WERI-Rb-1 (cell line): ENCODE measurements at regions not wholly inside any gene's neighbourhood (a gene's known extent, or its start where the extent isn't known, plus 50 kb on each side); places are given as distances from the start of the nearest gene placed in this dataset.

Experiments
- DNase-seq: peaks from one replicate; pipeline ENCODE4 v3.0.0-alpha.2; 2020
- H3K27ac ChIP-seq: fragments of 250-450 bp; sonication (Bioruptor Pico); 2 replicates; pipeline ENCODE4 v1.5.1; 2020; ENCODE audit warnings: mild to moderate bottlenecking, moderate library complexity
- H3K27me3 ChIP-seq: fragments of 250-450 bp; sonication (Bioruptor Pico); 2 replicates; pipeline ENCODE4 v1.5.1; 2021; ENCODE audit warnings: mild to moderate bottlenecking, low read depth, moderate library complexity; ENCODE audit not compliant: insufficient read depth, severe bottlenecking
- H3K36me3 ChIP-seq: fragments of 250-450 bp; sonication (Bioruptor Pico); 2 replicates; pipeline ENCODE4 v1.5.1; 2020; ENCODE audit warnings: mild to moderate bottlenecking, moderate library complexity
- H3K4me3 ChIP-seq: 2 replicates; pipeline ENCODE4 v1.5.1; 2011; ENCODE audit warnings: low read depth, mild to moderate bottlenecking, control low read depth, low read length
- H3K9me3 ChIP-seq: fragments of 250-450 bp; sonication (Bioruptor Pico); 2 replicates; pipeline ENCODE4 v1.5.1; 2021; ENCODE audit warnings: mild to moderate bottlenecking, moderate library complexity; ENCODE audit not compliant: severe bottlenecking
- TF ChIP-seq, protein P1 (sequence below): IDR thresholded peaks from 2 replicates; pipeline ENCODE4 v1.5.1; 2011; ENCODE audit warnings: low read depth, mild to moderate bottlenecking, control low read depth, inconsistent platforms, low read length

DNA sequence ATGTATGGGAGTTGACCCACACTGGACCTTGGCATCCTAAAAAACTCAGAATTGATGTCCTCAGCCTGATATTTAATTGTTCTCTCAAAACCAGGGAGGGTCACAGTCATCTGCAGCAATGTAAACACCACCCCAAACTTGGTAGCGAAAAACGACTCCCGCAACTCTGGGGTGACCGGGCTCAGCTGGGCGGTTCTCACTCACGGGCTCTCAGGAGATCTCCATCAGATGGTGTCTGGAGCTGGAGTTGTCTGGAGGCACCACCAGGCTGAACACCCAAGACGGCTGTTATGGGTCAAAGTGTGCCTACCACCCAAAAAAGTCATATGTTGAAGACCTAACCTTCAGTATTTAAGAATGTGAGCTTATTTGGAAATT, 50.9 kb upstream of the NXT1 start:
- DNase-seq = no peak
- no peak overlapping the region for H3K27ac ChIP-seq
- H3K27me3 ChIP-seq = peaks cover 95% of the 10 kb centered on the region
- no peak overlapping the region for H3K4me3 ChIP-seq
- no peaks in the 10 kb centered on the region for H3K9me3 ChIP-seq
- H3K36me3 ChIP-seq = no peaks in the 10 kb centered on the region
- TF ChIP-seq, protein P1, sequence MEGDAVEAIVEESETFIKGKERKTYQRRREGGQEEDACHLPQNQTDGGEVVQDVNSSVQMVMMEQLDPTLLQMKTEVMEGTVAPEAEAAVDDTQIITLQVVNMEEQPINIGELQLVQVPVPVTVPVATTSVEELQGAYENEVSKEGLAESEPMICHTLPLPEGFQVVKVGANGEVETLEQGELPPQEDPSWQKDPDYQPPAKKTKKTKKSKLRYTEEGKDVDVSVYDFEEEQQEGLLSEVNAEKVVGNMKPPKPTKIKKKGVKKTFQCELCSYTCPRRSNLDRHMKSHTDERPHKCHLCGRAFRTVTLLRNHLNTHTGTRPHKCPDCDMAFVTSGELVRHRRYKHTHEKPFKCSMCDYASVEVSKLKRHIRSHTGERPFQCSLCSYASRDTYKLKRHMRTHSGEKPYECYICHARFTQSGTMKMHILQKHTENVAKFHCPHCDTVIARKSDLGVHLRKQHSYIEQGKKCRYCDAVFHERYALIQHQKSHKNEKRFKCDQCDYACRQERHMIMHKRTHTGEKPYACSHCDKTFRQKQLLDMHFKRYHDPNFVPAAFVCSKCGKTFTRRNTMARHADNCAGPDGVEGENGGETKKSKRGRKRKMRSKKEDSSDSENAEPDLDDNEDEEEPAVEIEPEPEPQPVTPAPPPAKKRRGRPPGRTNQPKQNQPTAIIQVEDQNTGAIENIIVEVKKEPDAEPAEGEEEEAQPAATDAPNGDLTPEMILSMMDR = no peak

- TF ChIP-seq, protein P1 = no peak
- Histone ChIP-seq H3K27ac (no peak overlapping the region), H3K36me3 (no peaks in the 10 kb centered on the region), H3K4me3 (no peak overlapping the region), H3K27me3 (peaks cover 95% of the 10 kb centered on the region), H3K9me3 (no peaks in the 10 kb centered on the region)
- no peak for DNase-seq
Observed at GRCh38 chr20:23298926-23299672, 51.5 kb upstream of the NXT1 start.

DNA sequence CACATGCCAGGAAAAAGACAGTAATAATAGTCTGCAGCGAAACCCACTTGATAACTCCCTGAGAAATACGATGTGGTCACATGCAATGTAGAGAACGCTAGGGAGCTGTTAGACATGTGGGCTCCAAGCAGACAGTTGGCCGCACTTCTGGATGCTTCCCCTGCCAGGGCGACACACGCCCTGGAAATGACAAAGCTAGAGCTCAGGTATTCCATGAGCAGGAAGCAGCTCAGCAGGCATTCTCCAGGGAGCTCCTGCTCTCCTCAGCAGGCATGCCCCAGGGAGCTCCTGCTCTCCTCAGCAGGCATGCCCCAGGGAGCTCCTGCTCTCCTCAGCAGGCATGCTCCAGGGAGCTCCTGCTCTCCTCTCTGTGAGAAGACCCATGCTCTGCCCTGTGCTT, 52.4 kb upstream of the NXT1 start:
- H3K36me3 ChIP-seq = no peaks in the 10 kb centered on the region
- no peak for DNase-seq
- no peak overlapping the region for H3K27ac ChIP-seq
- peaks cover 95% of the 10 kb centered on the region for H3K27me3 ChIP-seq
- TF ChIP-seq, protein P1 = no peak
- H3K4me3 ChIP-seq = no peak overlapping the region
- H3K9me3 ChIP-seq = no peaks in the 10 kb centered on the region

DNA sequence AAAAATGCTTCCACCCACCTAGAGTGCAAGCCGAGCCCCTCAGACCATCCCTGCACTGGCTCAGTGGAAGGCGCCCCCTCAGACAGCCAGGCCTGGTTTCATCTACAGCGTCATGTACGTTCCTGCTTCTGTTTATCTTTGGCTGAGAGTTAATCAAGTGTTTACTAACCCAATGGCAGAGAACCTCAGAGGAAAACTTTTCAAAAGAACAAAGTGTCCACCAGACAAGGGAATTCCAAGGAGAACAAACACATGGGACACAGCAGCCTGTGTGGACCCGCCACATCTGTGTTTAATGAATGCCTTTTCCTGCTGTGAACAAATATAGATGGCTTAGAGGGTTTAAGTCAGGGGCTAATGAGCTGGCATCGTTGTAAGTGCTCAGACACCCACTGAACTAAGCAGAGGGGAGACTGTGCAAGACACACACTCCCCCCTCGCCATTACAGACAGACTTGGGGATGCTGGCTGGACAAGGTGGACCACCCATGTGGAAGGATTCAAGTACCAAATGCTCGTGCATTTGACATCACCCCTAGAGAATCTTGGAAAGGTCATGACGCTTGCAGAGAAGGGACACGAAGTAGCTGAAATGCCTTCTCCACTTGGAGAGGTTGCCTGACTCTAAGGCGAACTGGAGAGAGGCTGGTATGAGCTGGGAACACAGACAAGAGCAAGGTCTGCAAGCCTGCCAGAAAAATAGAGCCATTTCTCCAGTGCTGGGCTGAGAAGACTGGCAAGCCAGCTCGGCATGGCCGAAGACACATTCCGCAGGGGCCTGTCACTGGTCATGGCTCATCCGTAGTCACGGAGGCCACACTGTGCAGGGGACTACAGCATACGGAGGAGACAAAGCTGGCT, 53.5 kb upstream of the NXT1 start:
- TF ChIP-seq, protein P1 = no peak

GRCh38 chr20:23295934-23296333, 54.7 kb upstream of the NXT1 start:
- TF ChIP-seq, protein P1 = no peak
- H3K4me3 ChIP-seq = no peak overlapping the region
- DNase-seq = no peak
- no peaks in the 10 kb centered on the region for H3K9me3 ChIP-seq
- peaks cover 97% of the 10 kb centered on the region for H3K27me3 ChIP-seq
- H3K27ac ChIP-seq = no peak overlapping the region
- H3K36me3 ChIP-seq = no peaks in the 10 kb centered on the region

More for the DNA sequence above, 53.5 kb upstream of the NXT1 start:
- Histone ChIP-seq H3K27me3 (peaks cover 97% of the 10 kb centered on the region), H3K9me3 (no peaks in the 10 kb centered on the region), H3K27ac (no peak overlapping the region), H3K4me3 (no peak overlapping the region), H3K36me3 (no peaks in the 10 kb centered on the region)
- DNase-seq = no peak
